ENCODE measurements at regions not wholly inside any gene's neighbourhood (a gene's known extent, or its start where the extent isn't known, plus 50 kb on each side); places are given as distances from the start of the nearest gene placed in this dataset.

GRCh38 chr4:115629270-115629669 lies 515.9 kb upstream of the NDST4 start:
- no peak overlapping the region for H3K4me3 ChIP-seq (ENCODE audit: low read depth, low read length)
- TF ChIP-seq CTCF (IDR thresholded peaks at IDR 0.05; ENCODE audit: insufficient read depth, low read length): no peak
- DNase-seq (ENCODE audit: low read depth): no peak

- DNase-seq (ENCODE audit: low read depth): no peak
- no peak overlapping the region for H3K4me3 ChIP-seq (ENCODE audit: low read depth, low read length)
- TF ChIP-seq CTCF (IDR thresholded peaks at IDR 0.05; ENCODE audit: insufficient read depth, low read length): no peak
Observed at GRCh38 chr4:115609631-115610030, 496.2 kb upstream of the NDST4 start.

- no peak overlapping the region for H3K4me3 ChIP-seq (ENCODE audit: low read depth, low read length)
- no peak for DNase-seq (ENCODE audit: low read depth)
- TF ChIP-seq CTCF (IDR thresholded peaks at IDR 0.05; ENCODE audit: insufficient read depth, low read length): no peak
Observed at GRCh38 chr4:115607311-115607710, 493.9 kb upstream of the NDST4 start.

- no peak overlapping the region for H3K4me3 ChIP-seq (ENCODE audit: low read depth, low read length)
- no peak for TF ChIP-seq CTCF (IDR thresholded peaks at IDR 0.05; ENCODE audit: insufficient read depth, low read length)
- DNase-seq (ENCODE audit: low read depth): no peak
Observed at GRCh38 chr4:115596265-115597001, 483.0 kb upstream of the NDST4 start.

GRCh38 chr4:115580901-115581300 lies 467.5 kb upstream of the NDST4 start:
- DNase-seq (ENCODE audit: low read depth): no peak
- no peak for TF ChIP-seq CTCF (IDR thresholded peaks at IDR 0.05; ENCODE audit: insufficient read depth, low read length)
- H3K4me3 ChIP-seq (ENCODE audit: low read depth, low read length): no peak overlapping the region

GRCh38 chr4:115575851-115576250 lies 462.4 kb upstream of the NDST4 start:
- no peak overlapping the region for H3K4me3 ChIP-seq (ENCODE audit: low read depth, low read length)
- no peak for DNase-seq (ENCODE audit: low read depth)
- no peak for TF ChIP-seq CTCF (IDR thresholded peaks at IDR 0.05; ENCODE audit: insufficient read depth, low read length)

- no peak overlapping the region for H3K4me3 ChIP-seq (ENCODE audit: low read depth, low read length)
- no peak for TF ChIP-seq CTCF (IDR thresholded peaks at IDR 0.05; ENCODE audit: insufficient read depth, low read length)
- no peak for DNase-seq (ENCODE audit: low read depth)
Observed at GRCh38 chr4:115562506-115562905, 449.1 kb upstream of the NDST4 start.

All from fibroblast of the aortic adventitia (primary cell).